Progenitor cell of endocrine pancreas (in vitro differentiated cells): ENCODE measurements at regions not wholly inside any gene's neighbourhood (a gene's known extent, or its start where the extent isn't known, plus 50 kb on each side); places are given as distances from the start of the nearest gene placed in this dataset.

Experiments used
- DNase-seq: peaks from one replicate; pipeline ENCODE4 v3.0.0; 2021; ENCODE audit warnings: low spot score; ENCODE audit not compliant: unreplicated experiment
- H3K27ac Mint-ChIP-seq: 2 replicates; pipeline ENCODE4 v1.8.0; 2021; ENCODE audit warnings: mild to moderate bottlenecking, moderate library complexity, mixed read lengths
- H3K27me3 Mint-ChIP-seq: 2 replicates; pipeline ENCODE4 v1.8.0; 2021; ENCODE audit warnings: mixed read lengths
- H3K36me3 Mint-ChIP-seq: 2 replicates; pipeline ENCODE4 v1.8.0; 2022; ENCODE audit warnings: mixed read lengths; ENCODE audit not compliant: insufficient read depth
- H3K4me1 Mint-ChIP-seq: 2 replicates; pipeline ENCODE4 v1.8.0; 2021; ENCODE audit warnings: low read depth, mixed read lengths
- H3K4me3 Mint-ChIP-seq: 2 replicates; pipeline ENCODE4 v1.8.0; 2021; ENCODE audit warnings: low read depth, mild to moderate bottlenecking, moderate library complexity, mixed read lengths
- H3K9me3 Mint-ChIP-seq: 2 replicates; pipeline ENCODE4 v1.8.0; 2021; ENCODE audit warnings: low read depth, mixed read lengths
- CTCF ChIP-seq: fragments of 200-600 bp; sonication (generic); IDR thresholded peaks from one replicate; pipeline ENCODE4 v1.5.0; 2021; ENCODE audit warnings: antibody characterized with exemption, mild to moderate bottlenecking; ENCODE audit not compliant: unreplicated experiment

DNA sequence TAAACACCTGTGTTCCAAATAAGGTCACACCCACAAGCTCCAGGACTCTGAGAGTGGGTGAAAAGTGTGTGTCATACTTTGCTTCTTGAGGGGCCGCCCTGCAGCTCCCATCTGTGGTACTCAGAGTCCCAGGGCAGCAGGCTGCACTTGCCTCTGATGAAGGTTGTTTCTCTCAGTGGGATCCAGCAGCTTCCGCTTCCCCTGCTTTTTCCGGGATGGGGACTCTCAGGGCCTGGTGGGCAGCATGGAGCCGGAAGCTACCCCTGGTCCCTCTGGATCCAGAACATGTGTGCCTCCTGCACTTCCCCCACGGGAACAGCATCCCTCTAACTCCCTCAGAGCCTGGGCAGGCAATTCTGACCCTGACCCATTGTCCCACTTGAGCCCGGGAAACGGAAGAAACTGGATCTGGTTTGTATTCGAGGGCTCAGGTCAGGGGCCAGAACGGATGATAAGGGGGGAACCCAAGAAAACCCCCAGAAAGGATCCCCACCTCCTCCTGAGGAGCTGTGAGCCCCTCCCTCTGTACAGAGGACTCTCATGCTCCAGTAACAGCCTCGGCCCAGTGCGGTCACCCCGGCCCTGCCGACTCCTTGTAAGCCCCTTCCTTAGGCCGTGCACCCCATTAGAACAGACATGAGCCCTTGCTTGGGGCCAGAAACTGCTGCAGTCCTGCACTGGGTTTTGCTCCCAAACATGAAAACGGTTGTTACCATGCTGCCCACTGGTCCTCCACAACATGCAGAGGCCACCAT lies 189.5 kb upstream of the C1orf174 start:
- H3K9me3 Mint-ChIP-seq: no peaks in the 10 kb centered on the region
- no peak overlapping the region for H3K27ac Mint-ChIP-seq
- TF ChIP-seq CTCF: no peak
- no peak for DNase-seq
- H3K36me3 Mint-ChIP-seq: no peaks in the 10 kb centered on the region
- H3K4me3 Mint-ChIP-seq: no peak overlapping the region
- H3K4me1 Mint-ChIP-seq: no peaks in the 10 kb centered on the region
- H3K27me3 Mint-ChIP-seq: peaks cover 26% of the 10 kb centered on the region

DNA sequence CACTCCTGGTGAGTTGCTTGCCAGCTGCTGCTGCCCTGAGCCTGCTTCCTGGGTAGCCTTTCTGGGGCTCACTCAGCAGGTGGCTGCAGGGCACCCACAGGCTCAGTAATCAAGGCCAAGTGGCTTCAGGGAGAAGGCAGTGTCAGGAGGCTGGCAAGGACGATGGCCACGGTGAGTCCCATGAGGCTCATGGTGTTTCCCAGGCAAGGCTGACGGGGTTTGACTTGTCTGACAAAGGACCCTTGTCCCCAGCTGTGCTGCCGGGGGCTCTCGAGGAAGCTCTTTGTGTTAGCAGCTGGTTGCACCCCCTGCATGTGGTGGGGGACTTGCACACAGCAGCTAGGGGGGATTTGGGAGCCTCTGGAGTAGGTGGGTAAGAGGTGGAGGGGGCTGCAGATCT lies 190.5 kb upstream of the C1orf174 start:
- no peak for TF ChIP-seq CTCF
- no peaks in the 10 kb centered on the region for H3K9me3 Mint-ChIP-seq
- H3K36me3 Mint-ChIP-seq: no peaks in the 10 kb centered on the region
- peaks cover 20% of the 10 kb centered on the region for H3K27me3 Mint-ChIP-seq
- no peak overlapping the region for H3K4me3 Mint-ChIP-seq
- H3K4me1 Mint-ChIP-seq: no peaks in the 10 kb centered on the region
- H3K27ac Mint-ChIP-seq: no peak overlapping the region
- DNase-seq: no peak

DNA sequence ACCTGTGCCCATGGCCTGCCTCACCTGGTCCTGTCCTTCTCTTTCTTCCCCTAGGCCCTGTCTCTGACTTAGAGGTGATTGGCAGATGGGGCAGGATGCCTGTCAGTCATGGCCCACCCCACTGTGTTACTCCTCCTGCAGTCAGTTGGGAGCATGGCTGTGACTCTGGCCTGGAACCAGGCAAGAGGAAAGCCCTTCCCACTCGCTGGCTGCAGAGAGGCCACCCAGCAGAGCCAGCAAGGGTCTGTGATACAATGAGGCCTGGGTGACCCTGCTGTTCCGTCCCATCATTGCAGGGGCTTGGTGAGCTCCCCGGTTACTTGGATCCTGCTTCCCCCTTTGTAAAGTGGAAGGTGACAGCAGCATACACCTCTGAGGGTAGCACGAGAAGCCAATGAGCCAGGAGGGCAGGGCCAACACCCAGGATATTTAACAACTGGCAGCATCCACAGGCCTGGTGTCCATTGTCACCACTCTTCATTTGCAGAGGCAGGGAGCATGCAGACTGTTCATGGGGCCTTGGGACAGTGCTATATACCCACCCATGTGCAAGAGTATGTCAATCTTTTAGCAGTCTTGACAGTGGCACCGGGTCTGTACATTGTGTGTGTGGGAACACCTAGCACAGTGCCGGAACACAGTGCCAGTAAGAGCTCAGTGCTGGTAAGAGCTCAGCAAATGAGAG lies 191.0 kb upstream of the C1orf174 start:
- no peaks in the 10 kb centered on the region for H3K36me3 Mint-ChIP-seq
- peaks cover 18% of the 10 kb centered on the region for H3K27me3 Mint-ChIP-seq
- no peak for TF ChIP-seq CTCF
- no peak overlapping the region for H3K27ac Mint-ChIP-seq
- no peak for DNase-seq
- no peaks in the 10 kb centered on the region for H3K4me1 Mint-ChIP-seq
- H3K9me3 Mint-ChIP-seq: no peaks in the 10 kb centered on the region
- no peak overlapping the region for H3K4me3 Mint-ChIP-seq

DNA sequence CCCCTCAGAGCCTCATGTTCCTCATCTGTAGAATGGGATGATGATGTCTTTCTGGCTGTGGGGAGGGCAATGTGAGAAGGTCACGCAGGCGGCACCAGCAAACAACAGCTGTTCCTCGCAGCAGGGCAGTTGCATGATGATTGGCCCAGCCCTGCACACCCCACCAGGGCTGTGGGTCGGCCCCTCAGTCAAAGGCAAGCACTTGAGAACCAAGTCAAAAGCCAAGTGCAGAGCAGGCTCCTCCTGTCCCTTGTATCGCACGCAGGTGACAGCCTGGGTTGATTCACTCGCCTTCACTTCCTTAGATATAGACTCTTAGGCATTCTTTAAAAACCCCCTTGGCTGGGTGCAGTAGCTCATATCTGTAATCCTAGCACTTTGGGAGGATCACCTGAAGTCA lies 191.9 kb upstream of the C1orf174 start:
- H3K4me1 Mint-ChIP-seq: no peaks in the 10 kb centered on the region
- no peaks in the 10 kb centered on the region for H3K36me3 Mint-ChIP-seq
- H3K4me3 Mint-ChIP-seq: no peak overlapping the region
- no peak for DNase-seq
- peaks cover 13% of the 10 kb centered on the region for H3K27me3 Mint-ChIP-seq
- no peak overlapping the region for H3K27ac Mint-ChIP-seq
- TF ChIP-seq CTCF: no peak
- peaks cover 7% of the 10 kb centered on the region for H3K9me3 Mint-ChIP-seq

DNA sequence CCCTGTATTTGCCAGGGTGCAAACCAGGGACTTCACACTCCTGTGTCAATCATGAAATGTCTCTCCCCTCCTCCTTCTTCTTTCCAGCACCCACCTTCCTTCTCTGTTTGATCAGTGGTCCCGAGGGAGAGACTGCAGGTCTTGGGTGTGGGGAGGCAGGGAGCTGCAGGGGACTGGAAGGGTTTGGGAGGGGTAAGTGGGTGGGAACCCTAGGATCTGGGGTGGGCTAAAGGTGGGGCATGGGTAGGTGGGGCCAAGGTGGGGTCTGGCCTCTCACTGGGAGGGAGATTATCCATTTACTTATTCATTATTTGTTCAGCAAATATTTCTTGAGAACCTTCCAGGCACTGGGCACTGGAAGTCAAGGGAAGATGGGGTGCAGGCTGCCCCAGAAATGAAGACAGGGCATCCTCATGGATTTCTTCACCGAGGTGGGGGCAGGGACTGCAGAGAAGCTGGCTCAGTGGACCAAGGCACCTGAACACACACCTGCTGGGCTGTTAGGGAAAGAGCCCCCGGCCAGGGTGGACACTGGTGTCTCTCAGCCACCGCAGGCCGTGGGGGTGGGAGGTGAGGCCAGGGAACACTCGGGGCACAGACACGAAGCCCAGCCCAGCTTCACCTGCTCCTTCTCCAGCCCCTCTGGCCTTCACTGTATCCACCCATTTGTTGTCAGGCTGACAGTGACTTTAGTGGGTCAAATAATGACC lies 193.9 kb upstream of the C1orf174 start:
- no peaks in the 10 kb centered on the region for H3K36me3 Mint-ChIP-seq

More for the DNA sequence above, 193.9 kb upstream of the C1orf174 start:
- H3K9me3 Mint-ChIP-seq: peaks cover 9% of the 10 kb centered on the region
- H3K4me1 Mint-ChIP-seq: no peaks in the 10 kb centered on the region
- H3K27me3 Mint-ChIP-seq: peaks cover 9% of the 10 kb centered on the region
- no peak for DNase-seq
- no peak overlapping the region for H3K27ac Mint-ChIP-seq
- TF ChIP-seq CTCF: no peak
- H3K4me3 Mint-ChIP-seq: no peak overlapping the region
